ENCODE measurements at regions not wholly inside any gene's neighbourhood (a gene's known extent, or its start where the extent isn't known, plus 50 kb on each side); places are given as distances from the start of the nearest gene placed in this dataset.

GRCh38 chr7:52909935-52910334 is 125.5 kb upstream of the POM121L12 start:
- no peak for DNase-seq (ENCODE audit: low read depth, low spot score)
- in situ Hi-C loops (cut with HindIII; ENCODE audit: low sequenced_read_pairs), result no loop called here
- no peak overlapping the region for H3K4me3 ChIP-seq (ENCODE audit: low read depth, low read length)
- TF ChIP-seq, protein P1, sequence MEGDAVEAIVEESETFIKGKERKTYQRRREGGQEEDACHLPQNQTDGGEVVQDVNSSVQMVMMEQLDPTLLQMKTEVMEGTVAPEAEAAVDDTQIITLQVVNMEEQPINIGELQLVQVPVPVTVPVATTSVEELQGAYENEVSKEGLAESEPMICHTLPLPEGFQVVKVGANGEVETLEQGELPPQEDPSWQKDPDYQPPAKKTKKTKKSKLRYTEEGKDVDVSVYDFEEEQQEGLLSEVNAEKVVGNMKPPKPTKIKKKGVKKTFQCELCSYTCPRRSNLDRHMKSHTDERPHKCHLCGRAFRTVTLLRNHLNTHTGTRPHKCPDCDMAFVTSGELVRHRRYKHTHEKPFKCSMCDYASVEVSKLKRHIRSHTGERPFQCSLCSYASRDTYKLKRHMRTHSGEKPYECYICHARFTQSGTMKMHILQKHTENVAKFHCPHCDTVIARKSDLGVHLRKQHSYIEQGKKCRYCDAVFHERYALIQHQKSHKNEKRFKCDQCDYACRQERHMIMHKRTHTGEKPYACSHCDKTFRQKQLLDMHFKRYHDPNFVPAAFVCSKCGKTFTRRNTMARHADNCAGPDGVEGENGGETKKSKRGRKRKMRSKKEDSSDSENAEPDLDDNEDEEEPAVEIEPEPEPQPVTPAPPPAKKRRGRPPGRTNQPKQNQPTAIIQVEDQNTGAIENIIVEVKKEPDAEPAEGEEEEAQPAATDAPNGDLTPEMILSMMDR (IDR thresholded peaks at IDR 0.05; ENCODE audit: low read depth, low read length), result no peak

GRCh38 chr7:52909131-52909530 is 126.3 kb upstream of the POM121L12 start:
- TF ChIP-seq, protein P1 (IDR thresholded peaks at IDR 0.05; ENCODE audit: low read depth, low read length), result no peak
- no peak overlapping the region for H3K4me3 ChIP-seq (ENCODE audit: low read depth, low read length)
- in situ Hi-C loops (cut with HindIII; ENCODE audit: low sequenced_read_pairs), result no loop called here
- DNase-seq (ENCODE audit: low read depth, low spot score), result no peak

DNA sequence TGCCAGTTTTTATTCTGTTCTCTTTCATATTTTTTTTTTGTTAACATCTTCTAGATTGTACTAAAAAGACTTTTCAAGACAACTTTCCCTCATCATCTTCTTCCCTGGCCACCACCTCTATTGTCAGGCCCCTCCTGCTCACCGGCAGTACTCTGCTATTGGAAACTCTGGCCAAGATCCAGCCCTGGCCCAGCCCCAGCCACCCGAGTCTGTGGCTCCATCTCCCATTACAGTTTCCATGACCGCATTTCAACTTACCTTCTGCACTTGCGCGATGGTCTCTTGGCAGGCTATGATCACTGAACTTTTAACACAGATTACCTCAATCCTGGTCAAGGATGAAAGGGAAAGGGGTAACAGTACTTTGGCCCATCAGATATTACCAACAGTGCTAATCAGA is 137.7 kb upstream of the POM121L12 start:
- in situ Hi-C loops (cut with HindIII; ENCODE audit: low sequenced_read_pairs), result no loop called here
- H3K4me3 ChIP-seq (ENCODE audit: low read depth, low read length), result no peak overlapping the region
- DNase-seq (ENCODE audit: low read depth, low spot score), result peak; percentile 25
- TF ChIP-seq, protein P1 (IDR thresholded peaks at IDR 0.05; ENCODE audit: low read depth, low read length), result no peak

GRCh38 chr7:52897288-52897687 is 138.1 kb upstream of the POM121L12 start:
- TF ChIP-seq, protein P1 (IDR thresholded peaks at IDR 0.05; ENCODE audit: low read depth, low read length), result no peak
- no peak for DNase-seq (ENCODE audit: low read depth, low spot score)
- in situ Hi-C loops (cut with HindIII; ENCODE audit: low sequenced_read_pairs), result no loop called here
- no peak overlapping the region for H3K4me3 ChIP-seq (ENCODE audit: low read depth, low read length)

- no peak overlapping the region for H3K4me3 ChIP-seq (ENCODE audit: low read depth, low read length)
- in situ Hi-C loops (cut with HindIII; ENCODE audit: low sequenced_read_pairs), result no loop called here
- DNase-seq (ENCODE audit: low read depth, low spot score), result no peak
- TF ChIP-seq, protein P1 (IDR thresholded peaks at IDR 0.05; ENCODE audit: low read depth, low read length), result no peak
These were observed 158.2 kb upstream of the POM121L12 start for GRCh38 chr7:52877240-52877639.

DNA sequence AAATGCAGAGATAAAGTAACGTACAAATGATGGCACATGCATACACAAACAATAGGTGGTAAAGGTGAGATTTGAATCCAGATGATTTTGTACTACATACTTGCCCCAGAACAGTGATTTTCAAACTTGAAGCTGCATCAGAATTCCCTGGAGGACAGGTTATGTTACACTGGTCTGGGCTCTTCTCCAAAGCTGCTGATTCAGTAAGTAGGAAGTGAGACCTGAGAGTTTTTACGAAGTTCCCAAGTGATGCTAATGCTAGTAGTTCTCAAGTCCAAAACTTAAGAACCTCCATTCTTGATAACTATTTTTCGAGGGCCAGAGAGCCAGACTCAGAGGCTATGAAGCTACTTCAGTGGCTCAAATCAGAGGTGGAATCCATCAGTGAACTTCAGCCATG is 159.0 kb upstream of the POM121L12 start:
- in situ Hi-C loops (cut with HindIII; ENCODE audit: low sequenced_read_pairs), result no loop called here
- no peak overlapping the region for H3K4me3 ChIP-seq (ENCODE audit: low read depth, low read length)
- TF ChIP-seq, protein P1 (IDR thresholded peaks at IDR 0.05; ENCODE audit: low read depth, low read length), result no peak
- peak; percentile 11 for DNase-seq (ENCODE audit: low read depth, low spot score)

DNA sequence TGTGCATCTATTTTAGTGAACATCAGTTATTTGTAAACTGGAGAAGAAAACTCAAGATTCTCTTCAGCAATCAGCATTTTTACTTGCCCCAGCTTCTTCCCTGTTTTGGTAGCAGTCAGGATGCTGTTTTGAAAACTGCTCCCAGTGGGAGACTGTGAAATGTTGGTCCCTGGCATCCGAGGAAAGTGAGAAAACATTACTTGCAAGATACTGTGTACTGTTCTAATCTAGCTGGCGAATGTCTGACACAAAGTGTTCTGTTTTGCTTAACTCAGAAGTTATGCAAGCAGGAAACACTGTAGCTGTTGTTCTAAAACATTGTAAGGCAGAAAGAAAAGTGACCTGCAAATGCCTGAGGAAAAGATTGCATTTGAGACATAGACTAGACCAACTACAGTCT is 171.8 kb upstream of the POM121L12 start:
- no peak for DNase-seq (ENCODE audit: low read depth, low spot score)
- in situ Hi-C loops (cut with HindIII; ENCODE audit: low sequenced_read_pairs), result no loop called here
- TF ChIP-seq, protein P1 (IDR thresholded peaks at IDR 0.05; ENCODE audit: low read depth, low read length), result no peak
- no peak overlapping the region for H3K4me3 ChIP-seq (ENCODE audit: low read depth, low read length)
